HepG2 (cell line): ENCODE measurements at regions not wholly inside any gene's neighbourhood (a gene's known extent, or its start where the extent isn't known, plus 50 kb on each side); places are given as distances from the start of the nearest gene placed in this dataset.

Source experiments
- ATAC-seq: fragments of 200-7000 bp; cut with Tn5 transposase; 3 replicates; pipeline ENCODE4 v1.9.1; 2020; ENCODE audit warnings: mild to moderate bottlenecking, moderate library complexity
- BruUV-seq: library from RNA; stranded (reverse); fragments of 400-500 nt; replicated peaks from 2 replicates; lab custom pipeline; 2021; lab: Mats Ljungman, UMichigan
- CTCF ChIA-PET: fragments of 300-600 bp; formaldehyde crosslinking; extraction: SDS; loops from one replicate; lab custom pipeline; 2021; ENCODE audit warnings: low total read pairs, inconsistent platforms, low intra/inter-chr PET ratio; lab: Yijun Ruan, JAX
- POLR2A ChIA-PET: fragments of 350-600 bp; sonication (Branson Sonifier 250); formaldehyde crosslinking; loops from one replicate; lab custom pipeline; 2020; ENCODE audit warnings: antibody characterized with exemption, inconsistent platforms; lab: Yijun Ruan, JAX
- DNase-seq: peaks from one replicate; pipeline ENCODE4 v3.0.0-alpha.2; 2015; ENCODE audit warnings: low spot score
- FAIRE-seq: peaks from 3 replicates; lab custom pipeline; 2011; peaks lifted over from hg19 to GRCh38; lab: Jason Lieb, UNC
- H2AFZ ChIP-seq: one replicate; pipeline ENCODE4 v1.6.1; 2011; ENCODE audit warnings: low read length, inconsistent platforms
- H3K27ac ChIP-seq: fragments of 300-600 bp; 3 replicates; pipeline ENCODE4 v1.8.0; 2011; ENCODE audit warnings: mixed run types, mild to moderate bottlenecking, mixed read lengths, low read length, inconsistent platforms; ENCODE audit not compliant: insufficient read depth; ENCODE audit errors: extremely low read length
- H3K27me3 ChIP-seq, 2 experiments: fragments of 200-600 bp in 1 of 2; 2 replicates in 1 of 2; 3 replicates in 1 of 2; pipeline versions ENCODE4 v1.6.0 to v1.8.0; 2011; ENCODE audit warnings: low read length in 2 of 2, mild to moderate bottlenecking in 2 of 2, moderate library complexity in 2 of 2, inconsistent platforms in 1 of 2; ENCODE audit not compliant: insufficient read depth in 2 of 2, control insufficient read depth in 1 of 2
- H3K36me3 ChIP-seq, 2 experiments: fragments of 200-600 bp in 1 of 2; replicated peaks in 1 of 2; 2 replicates in 1 of 2; 3 replicates in 1 of 2; pipeline versions ENCODE4 v1.5.1 to v1.8.0; 2011; ENCODE audit warnings: low read length in 2 of 2, inconsistent platforms in 1 of 2; ENCODE audit not compliant: insufficient read depth in 2 of 2, control insufficient read depth in 1 of 2
- H3K4me1 ChIP-seq: 2 replicates; pipeline ENCODE4 v1.5.1; 2012; ENCODE audit warnings: low read length, inconsistent platforms; ENCODE audit not compliant: insufficient read depth
- H3K4me2 ChIP-seq: 2 replicates; pipeline ENCODE4 v1.6.0; 2011; ENCODE audit warnings: low read depth, low read length, inconsistent platforms
- H3K4me3 ChIP-seq, 3 experiments: fragments of 200-600 bp in 1 of 3; sonication (generic), shearing (Covaris generic) in 1 of 3; replicated peaks in 1 of 3; 2 replicates each; pipeline ENCODE4 v1.5.1; 2011 to 2016; ENCODE audit warnings: low read length in 3 of 3, inconsistent platforms in 2 of 3, low read depth in 2 of 3, mild to moderate bottlenecking in 2 of 3, control low read depth in 1 of 3, mixed read lengths in 1 of 3; ENCODE audit not compliant: insufficient read depth in 1 of 3
- H3K79me2 ChIP-seq: one replicate; pipeline ENCODE4 v1.6.1; 2011; ENCODE audit warnings: low read length, inconsistent platforms; ENCODE audit not compliant: insufficient read depth
- H3K9ac ChIP-seq: 2 replicates; pipeline ENCODE4 v1.6.0; 2011; ENCODE audit warnings: mild to moderate bottlenecking, low read depth, low read length, inconsistent platforms; ENCODE audit not compliant: insufficient read depth
- H3K9me3 ChIP-seq: 2 replicates; pipeline ENCODE4 v1.5.1; 2012; ENCODE audit warnings: mild to moderate bottlenecking, low read length
- H4K20me1 ChIP-seq: 2 replicates; pipeline ENCODE4 v1.6.0; 2011; ENCODE audit warnings: inconsistent platforms, mild to moderate bottlenecking, low read length, moderate library complexity; ENCODE audit not compliant: insufficient read depth
- CENPX ChIP-seq: sonication (generic); formaldehyde crosslinking; IDR thresholded peaks from 2 replicates; pipeline ENCODE4 v1.9.0; 2021; ENCODE audit warnings: mild to moderate bottlenecking, missing genetic modification reagents, moderate library complexity
- HDAC2 ChIP-seq: sonication (generic); formaldehyde crosslinking; IDR thresholded peaks from 2 replicates; pipeline ENCODE4 v1.4.0; 2020; ENCODE audit warnings: missing genetic modification reagents
- MAFK ChIP-seq, 2 experiments: IDR thresholded peaks in 1 of 2; conservative IDR thresholded peaks in 1 of 2; 2 replicates each; pipeline ENCODE4 v1.6.1; 2011; ENCODE audit warnings: improper control_type of control experiment in 2 of 2, low read length in 2 of 2
- NKX3-1 ChIP-seq: sonication (generic); formaldehyde crosslinking; IDR thresholded peaks from 2 replicates; pipeline ENCODE4 v1.5.0; 2020; ENCODE audit warnings: missing genetic modification reagents
- RFXANK ChIP-seq: IDR thresholded peaks from 2 replicates; pipeline ENCODE4 v1.6.1; 2016
- RNF2 ChIP-seq: fragments of 450-650 bp; conservative IDR thresholded peaks from 2 replicates; pipeline ENCODE4 v1.6.1; 2016; ENCODE audit warnings: low read depth
- TBP ChIP-seq: sonication (generic); formaldehyde crosslinking; IDR thresholded peaks from 2 replicates; pipeline ENCODE4 v1.5.0; 2020; ENCODE audit warnings: missing genetic modification reagents
- ZNF577 ChIP-seq: sonication (generic); formaldehyde crosslinking; IDR thresholded peaks from 2 replicates; pipeline ENCODE4 v1.4.0; 2020; ENCODE audit warnings: mild to moderate bottlenecking, low read depth, missing genetic modification reagents, borderline replicate concordance
- ZNF83 ChIP-seq: sonication (generic); formaldehyde crosslinking; IDR thresholded peaks from 2 replicates; pipeline ENCODE4 v1.4.0; 2020; ENCODE audit warnings: missing genetic modification reagents, mild to moderate bottlenecking, borderline replicate concordance
- WGBS: methylation state at CpG from one replicate; pipeline ENCODE4 v1.1.6; 2017; ENCODE audit warnings: low lambda C conversion rate; 5-methylcytosine and 5-hydroxymethylcytosine counted together
- in situ Hi-C: cut with HindIII; loops from 2 replicates; pipeline ENCODE4 v1.10.0; 2017; ENCODE audit warnings: low pct_unique_long_range_greater_than_20kb; ENCODE audit not compliant: extremely low pct_ligation_motif_present
- intact Hi-C: fragments of 100-400 bp; cut with micrococcal nuclease; formaldehyde crosslinking; loops from one replicate; pipeline ENCODE4 v1.10.0; 2022; ENCODE audit not compliant: unreplicated experiment
- TF ChIP-seq, protein P1 (sequence below): sonication (generic); formaldehyde crosslinking; IDR thresholded peaks from 2 replicates; pipeline ENCODE4 v1.5.1; 2020; ENCODE audit warnings: mild to moderate bottlenecking, missing genetic modification reagents, moderate library complexity

GRCh38 chr5:105409695-105410094 is 1847.1 kb upstream of the NUDT12 start (continued):
- TF ChIP-seq, protein P1, sequence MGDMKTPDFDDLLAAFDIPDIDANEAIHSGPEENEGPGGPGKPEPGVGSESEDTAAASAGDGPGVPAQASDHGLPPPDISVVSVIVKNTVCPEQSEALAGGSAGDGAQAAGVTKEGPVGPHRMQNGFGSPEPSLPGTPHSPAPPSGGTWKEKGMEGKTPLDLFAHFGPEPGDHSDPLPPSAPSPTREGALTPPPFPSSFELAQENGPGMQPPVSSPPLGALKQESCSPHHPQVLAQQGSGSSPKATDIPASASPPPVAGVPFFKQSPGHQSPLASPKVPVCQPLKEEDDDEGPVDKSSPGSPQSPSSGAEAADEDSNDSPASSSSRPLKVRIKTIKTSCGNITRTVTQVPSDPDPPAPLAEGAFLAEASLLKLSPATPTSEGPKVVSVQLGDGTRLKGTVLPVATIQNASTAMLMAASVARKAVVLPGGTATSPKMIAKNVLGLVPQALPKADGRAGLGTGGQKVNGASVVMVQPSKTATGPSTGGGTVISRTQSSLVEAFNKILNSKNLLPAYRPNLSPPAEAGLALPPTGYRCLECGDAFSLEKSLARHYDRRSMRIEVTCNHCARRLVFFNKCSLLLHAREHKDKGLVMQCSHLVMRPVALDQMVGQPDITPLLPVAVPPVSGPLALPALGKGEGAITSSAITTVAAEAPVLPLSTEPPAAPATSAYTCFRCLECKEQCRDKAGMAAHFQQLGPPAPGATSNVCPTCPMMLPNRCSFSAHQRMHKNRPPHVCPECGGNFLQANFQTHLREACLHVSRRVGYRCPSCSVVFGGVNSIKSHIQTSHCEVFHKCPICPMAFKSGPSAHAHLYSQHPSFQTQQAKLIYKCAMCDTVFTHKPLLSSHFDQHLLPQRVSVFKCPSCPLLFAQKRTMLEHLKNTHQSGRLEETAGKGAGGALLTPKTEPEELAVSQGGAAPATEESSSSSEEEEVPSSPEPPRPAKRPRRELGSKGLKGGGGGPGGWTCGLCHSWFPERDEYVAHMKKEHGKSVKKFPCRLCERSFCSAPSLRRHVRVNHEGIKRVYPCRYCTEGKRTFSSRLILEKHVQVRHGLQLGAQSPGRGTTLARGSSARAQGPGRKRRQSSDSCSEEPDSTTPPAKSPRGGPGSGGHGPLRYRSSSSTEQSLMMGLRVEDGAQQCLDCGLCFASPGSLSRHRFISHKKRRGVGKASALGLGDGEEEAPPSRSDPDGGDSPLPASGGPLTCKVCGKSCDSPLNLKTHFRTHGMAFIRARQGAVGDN (CRISPR knock-in tag): no peak
- TF ChIP-seq CENPX (CRISPR knock-in tag) (no peak), NKX3-1 (CRISPR knock-in tag) (no peak), RFXANK (CRISPR knock-in tag) (no peak), MAFK (conservative IDR thresholded peaks at IDR 0.05 in 1 of 2, IDR thresholded peaks at IDR 0.05 in 1 of 2; ENCODE audit: low read length in 2 of 2) (no peak)

- Histone ChIP-seq H2AFZ (no peak overlapping the region), H3K27ac (no peak overlapping the region), H3K9ac (no peak overlapping the region), H3K4me2 (no peak overlapping the region), H3K4me1 (no peaks in the 10 kb centered on the region), H3K79me2 (no peaks in the 10 kb centered on the region), H3K9me3 (no peaks in the 10 kb centered on the region), H4K20me1 (no peaks in the 10 kb centered on the region), H3K4me3 (no peak overlapping the region), H3K27me3 (no peaks in the 10 kb centered on the region), H3K36me3 (no peaks in the 10 kb centered on the region)
- FAIRE-seq (no peak), DNase-seq (no peak), ATAC-seq (no peak)
- ChIA-PET CTCF (no interaction called here), POLR2A (no interaction called here)
- intact Hi-C loops: loop anchor here (5.0 kb wide), 1 partner anchor 1390 kb away; no protein-coding TSS in a partner anchor
- 31% methylated on average over 1 of the region's 1 CpG for WGBS
- BruUV-seq: no TSS peak
- no peak for TF ChIP-seq HDAC2 (CRISPR knock-in tag)
- TF ChIP-seq RNF2: no peak
- no peak for TF ChIP-seq TBP
- TF ChIP-seq ZNF83 (CRISPR knock-in tag): no peak
- TF ChIP-seq ZNF577 (CRISPR knock-in tag): no peak
- in situ Hi-C loops: no loop called here
Observed at GRCh38 chr5:105407200-105407599, 1844.6 kb upstream of the NUDT12 start.
